Nephron progenitor cell (in vitro differentiated cells): ENCODE measurements at regions not wholly inside any gene's neighbourhood (a gene's known extent, or its start where the extent isn't known, plus 50 kb on each side); places are given as distances from the start of the nearest gene placed in this dataset.
"Not testable (repeated sequence)": the region's sequence is repeated elsewhere in the genome, so short reads cannot be mapped to it uniquely, and the experiment has no call there.

ENCODE experiments used
- DNase-seq: peaks from one replicate; pipeline ENCODE4 v3.0.0; 2021
- H3K27ac Mint-ChIP-seq: 2 replicates; pipeline ENCODE4 v1.8.0; 2021; ENCODE audit warnings: mild to moderate bottlenecking, moderate library complexity, mixed read lengths
- H3K27me3 Mint-ChIP-seq: 2 replicates; pipeline ENCODE4 v1.8.0; 2021; ENCODE audit warnings: mild to moderate bottlenecking, low read depth, mixed read lengths; ENCODE audit not compliant: poor library complexity
- H3K36me3 Mint-ChIP-seq: 2 replicates; pipeline ENCODE4 v1.8.0; 2021; ENCODE audit warnings: low read depth, mixed read lengths
- H3K4me1 Mint-ChIP-seq: 2 replicates; pipeline ENCODE4 v1.8.0; 2021; ENCODE audit warnings: mixed read lengths
- H3K4me3 Mint-ChIP-seq: 2 replicates; pipeline ENCODE4 v1.8.0; 2021; ENCODE audit warnings: mild to moderate bottlenecking, moderate library complexity, mixed read lengths
- H3K9me3 Mint-ChIP-seq: 2 replicates; pipeline ENCODE4 v1.8.0; 2021; ENCODE audit warnings: mild to moderate bottlenecking, moderate library complexity, mixed read lengths
- TF ChIP-seq, protein P1 (sequence below): fragments of 200-600 bp; sonication (generic); IDR thresholded peaks from 2 replicates; pipeline ENCODE4 v1.5.0; 2021; ENCODE audit warnings: antibody characterized with exemption

DNA sequence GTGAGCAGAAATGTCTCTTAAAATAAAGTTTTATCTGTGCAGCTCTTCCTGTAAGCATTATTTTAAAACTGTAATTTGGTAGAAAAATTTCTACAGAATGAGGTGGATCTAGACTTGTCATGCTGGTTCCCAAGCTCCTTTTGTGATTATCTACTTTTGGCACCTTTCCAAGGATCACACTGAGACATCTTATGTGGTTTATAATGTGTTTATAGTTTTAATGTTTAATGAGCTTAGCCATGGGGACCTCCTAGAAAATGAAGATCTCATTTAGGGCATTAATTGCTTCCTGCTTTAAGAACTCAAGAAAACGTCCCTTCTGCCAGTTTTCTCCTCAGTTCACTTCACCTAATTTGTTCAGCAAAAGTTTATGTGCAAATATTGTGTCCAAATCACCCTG, 468.4 kb downstream of the SUCLG1 start:
- Mint-ChIP-seq H3K36me3 (no peaks in the 10 kb centered on the region), H3K27ac (no peak overlapping the region), H3K4me1 (no peaks in the 10 kb centered on the region), H3K9me3 (peaks cover 16% of the 10 kb centered on the region), H3K27me3 (peaks cover 2% of the 10 kb centered on the region), H3K4me3 (no peak overlapping the region)
- TF ChIP-seq, protein P1, sequence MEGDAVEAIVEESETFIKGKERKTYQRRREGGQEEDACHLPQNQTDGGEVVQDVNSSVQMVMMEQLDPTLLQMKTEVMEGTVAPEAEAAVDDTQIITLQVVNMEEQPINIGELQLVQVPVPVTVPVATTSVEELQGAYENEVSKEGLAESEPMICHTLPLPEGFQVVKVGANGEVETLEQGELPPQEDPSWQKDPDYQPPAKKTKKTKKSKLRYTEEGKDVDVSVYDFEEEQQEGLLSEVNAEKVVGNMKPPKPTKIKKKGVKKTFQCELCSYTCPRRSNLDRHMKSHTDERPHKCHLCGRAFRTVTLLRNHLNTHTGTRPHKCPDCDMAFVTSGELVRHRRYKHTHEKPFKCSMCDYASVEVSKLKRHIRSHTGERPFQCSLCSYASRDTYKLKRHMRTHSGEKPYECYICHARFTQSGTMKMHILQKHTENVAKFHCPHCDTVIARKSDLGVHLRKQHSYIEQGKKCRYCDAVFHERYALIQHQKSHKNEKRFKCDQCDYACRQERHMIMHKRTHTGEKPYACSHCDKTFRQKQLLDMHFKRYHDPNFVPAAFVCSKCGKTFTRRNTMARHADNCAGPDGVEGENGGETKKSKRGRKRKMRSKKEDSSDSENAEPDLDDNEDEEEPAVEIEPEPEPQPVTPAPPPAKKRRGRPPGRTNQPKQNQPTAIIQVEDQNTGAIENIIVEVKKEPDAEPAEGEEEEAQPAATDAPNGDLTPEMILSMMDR = no peak
- DNase-seq = no peak

DNA sequence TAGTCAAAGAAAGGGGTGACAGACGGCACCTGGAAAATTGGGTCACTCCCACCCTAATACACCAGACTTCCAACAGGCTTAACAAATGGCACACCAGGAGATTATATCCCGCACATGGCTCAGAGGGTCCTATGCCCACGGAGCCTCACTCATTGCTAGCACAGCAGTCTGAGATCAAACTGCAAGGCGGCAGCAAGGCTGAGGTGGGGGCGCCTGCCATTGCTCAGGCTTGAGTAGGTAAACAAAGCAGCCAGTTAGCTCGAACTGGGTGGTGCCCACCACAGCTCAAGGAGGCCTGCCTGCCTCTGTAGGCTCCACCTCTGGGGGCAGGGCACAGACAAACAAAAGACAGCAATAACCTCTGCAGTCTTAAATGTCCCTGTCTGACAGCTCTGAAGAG, 482.5 kb downstream of the SUCLG1 start:
- peaks cover 41% of the 10 kb centered on the region for H3K9me3 Mint-ChIP-seq
- not testable (repeated sequence) for H3K27me3 Mint-ChIP-seq, DNase-seq, H3K4me1 Mint-ChIP-seq, H3K36me3 Mint-ChIP-seq, H3K27ac Mint-ChIP-seq, H3K4me3 Mint-ChIP-seq

DNA sequence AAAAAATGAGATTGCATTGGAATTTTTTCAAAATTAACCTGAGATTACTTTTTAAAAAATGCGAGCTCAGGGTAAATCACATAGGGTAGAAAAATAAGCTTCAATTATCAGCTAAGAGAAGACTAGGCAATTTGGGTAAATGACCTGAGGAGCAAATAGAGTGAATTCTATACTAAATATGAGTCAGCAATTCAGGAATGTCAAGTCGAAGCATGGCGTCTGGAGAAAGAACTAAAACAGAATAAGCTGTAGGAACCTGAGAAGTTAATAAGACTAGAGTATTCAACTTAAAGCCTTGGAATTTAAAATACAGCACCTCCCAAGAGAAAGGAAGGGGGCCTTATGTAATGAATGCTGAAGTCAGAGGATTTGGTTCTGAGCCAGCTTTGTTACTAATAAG, 487.0 kb downstream of the SUCLG1 start:
- no peak overlapping the region for H3K4me3 Mint-ChIP-seq
- no peak overlapping the region for H3K27ac Mint-ChIP-seq
- peaks cover 24% of the 10 kb centered on the region for H3K9me3 Mint-ChIP-seq
- H3K4me1 Mint-ChIP-seq = no peaks in the 10 kb centered on the region
- no peak for DNase-seq
- H3K27me3 Mint-ChIP-seq = no peaks in the 10 kb centered on the region
- TF ChIP-seq, protein P1 = no peak
- peaks cover 4% of the 10 kb centered on the region for H3K36me3 Mint-ChIP-seq

DNA sequence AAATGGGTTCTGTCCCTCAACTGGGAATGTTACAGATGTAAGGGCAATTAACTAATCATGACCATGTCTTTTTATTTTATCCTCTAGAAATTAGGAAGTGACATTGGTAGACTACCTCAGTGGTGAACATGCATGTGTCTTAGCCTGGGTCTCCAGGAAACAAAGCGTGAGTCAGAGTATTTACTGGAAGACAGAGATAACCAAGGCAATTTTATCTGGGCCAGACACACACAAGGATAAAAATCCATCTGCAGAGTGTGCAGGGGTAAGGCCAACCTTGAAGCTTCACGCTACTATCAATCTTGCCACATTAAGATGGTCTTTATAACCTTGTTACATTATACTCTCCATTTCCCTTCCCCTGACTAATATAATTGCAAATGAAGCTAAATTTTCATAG, 487.5 kb downstream of the SUCLG1 start:
- no peak overlapping the region for H3K4me3 Mint-ChIP-seq
- no peak for DNase-seq
- peaks cover 20% of the 10 kb centered on the region for H3K9me3 Mint-ChIP-seq
- H3K27me3 Mint-ChIP-seq = no peaks in the 10 kb centered on the region
- TF ChIP-seq, protein P1 = no peak
- H3K36me3 Mint-ChIP-seq = peaks cover 4% of the 10 kb centered on the region
- H3K27ac Mint-ChIP-seq = no peak overlapping the region
- H3K4me1 Mint-ChIP-seq = no peaks in the 10 kb centered on the region

DNA sequence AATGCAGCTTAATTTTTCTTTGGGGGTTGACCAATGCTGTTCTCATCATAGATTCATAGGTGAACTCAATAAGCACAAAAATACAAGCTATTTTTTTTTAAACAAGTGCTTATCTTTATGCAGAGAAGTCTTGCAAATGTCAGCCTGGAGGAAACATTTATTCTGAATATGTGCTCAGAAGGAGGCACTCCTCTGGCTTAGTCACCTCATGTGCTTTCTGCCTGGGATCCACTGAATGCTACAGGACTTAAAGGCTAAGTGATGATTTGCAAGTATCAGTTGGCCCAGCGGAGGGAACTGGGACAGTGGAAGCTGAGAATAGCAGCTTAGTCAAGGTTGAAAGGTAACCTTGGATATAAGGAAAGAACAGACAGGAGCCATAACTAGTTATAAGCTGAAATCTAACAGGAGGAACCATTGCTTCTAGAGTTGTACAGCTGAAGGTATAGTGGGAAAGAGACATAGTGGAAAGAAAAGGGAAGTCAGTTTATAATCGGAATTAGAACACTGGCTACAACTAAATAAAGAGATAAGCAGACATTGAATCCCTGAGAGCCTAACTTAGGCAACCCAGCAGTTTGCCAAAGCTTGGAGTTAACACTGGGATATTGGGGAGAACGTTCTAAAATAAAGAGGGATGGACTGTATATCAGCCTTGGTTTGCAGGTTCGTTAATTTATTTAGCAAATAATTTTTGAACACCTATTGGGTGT, 488.7 kb downstream of the SUCLG1 start:
- no peaks in the 10 kb centered on the region for H3K27me3 Mint-ChIP-seq

DNA sequence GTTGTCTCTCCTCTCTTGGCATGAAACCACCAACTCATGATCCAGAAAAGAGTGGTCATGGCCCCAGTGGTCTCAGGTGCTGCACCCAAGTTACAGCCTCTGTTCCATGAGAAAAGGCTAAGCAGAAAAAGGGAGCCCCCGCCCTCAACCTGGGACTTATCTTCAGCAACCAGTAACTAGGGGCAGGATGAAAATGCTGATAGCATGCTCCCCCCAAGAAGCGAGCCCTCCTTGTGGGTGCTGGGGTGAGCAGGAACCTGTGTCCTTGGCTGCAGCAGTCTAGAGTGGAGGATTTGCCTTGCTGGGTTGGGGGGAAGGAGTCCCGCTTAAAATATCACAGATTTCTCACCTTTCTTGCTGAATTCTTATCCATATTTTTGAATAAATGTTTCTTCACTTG, 490.0 kb downstream of the SUCLG1 start:
- peaks cover 3% of the 10 kb centered on the region for H3K9me3 Mint-ChIP-seq
- H3K4me1 Mint-ChIP-seq = no peaks in the 10 kb centered on the region
- no peak overlapping the region for H3K27ac Mint-ChIP-seq
- no peak overlapping the region for H3K4me3 Mint-ChIP-seq
- H3K36me3 Mint-ChIP-seq = no peaks in the 10 kb centered on the region
- TF ChIP-seq, protein P1 = no peak
- no peaks in the 10 kb centered on the region for H3K27me3 Mint-ChIP-seq
- DNase-seq = no peak

More for the DNA sequence above, 488.7 kb downstream of the SUCLG1 start:
- Mint-ChIP-seq H3K36me3 (no peaks in the 10 kb centered on the region), H3K9me3 (peaks cover 9% of the 10 kb centered on the region), H3K27ac (no peak overlapping the region), H3K4me3 (no peak overlapping the region), H3K4me1 (no peaks in the 10 kb centered on the region)
- TF ChIP-seq, protein P1 = no peak
- no peak for DNase-seq
